A673 (cell line): ENCODE measurements at regions not wholly inside any gene's neighbourhood (a gene's known extent, or its start where the extent isn't known, plus 50 kb on each side); places are given as distances from the start of the nearest gene placed in this dataset.

Experiments
- BruUV-seq: library from RNA; stranded (reverse); fragments of 400-500 nt; replicated peaks from 2 replicates; lab custom pipeline; 2021; lab: Mats Ljungman, UMichigan
- CTCF ChIA-PET: fragments of 300-600 bp; sonication (Branson Sonifier 250); formaldehyde crosslinking; loops from one replicate; lab custom pipeline; 2022; ENCODE audit warnings: antibody characterized with exemption; lab: Charles Lee
- POLR2A ChIA-PET: fragments of 300-600 bp; sonication (Branson Sonifier 250); formaldehyde crosslinking; loops from one replicate; lab custom pipeline; 2022; ENCODE audit warnings: antibody characterized with exemption; ENCODE audit not compliant: low non-redundant PET; lab: Charles Lee
- DNase-seq: peaks from one replicate; pipeline ENCODE4 v3.0.0-alpha.2; 2015; ENCODE audit warnings: low spot score
- H3K27ac ChIP-seq: fragments of 200-600 bp; sonication (generic); 2 replicates; pipeline ENCODE4 v1.5.1; 2016; ENCODE audit warnings: mixed run types, low read depth, mild to moderate bottlenecking, mixed read lengths, antibody characterized with exemption, low read length; ENCODE audit not compliant: poor library complexity, severe bottlenecking
- H3K27me3 ChIP-seq: fragments of 200-600 bp; sonication (generic); replicated peaks from 2 replicates; pipeline ENCODE4 v1.6.1; 2017; ENCODE audit warnings: mixed run types, low read depth, mild to moderate bottlenecking, mixed read lengths, antibody characterized with exemption, low read length; ENCODE audit not compliant: insufficient read depth, poor library complexity
- H3K36me3 ChIP-seq: fragments of 200-600 bp; sonication (generic); 2 replicates; pipeline ENCODE4 v1.6.1; 2016; ENCODE audit warnings: mixed run types, mild to moderate bottlenecking, mixed read lengths, antibody characterized with exemption, low read length; ENCODE audit not compliant: insufficient read depth, poor library complexity, severe bottlenecking
- H3K4me1 ChIP-seq: fragments of 200-600 bp; sonication (generic); 2 replicates; pipeline ENCODE4 v1.6.1; 2017; ENCODE audit warnings: mixed run types, mild to moderate bottlenecking, mixed read lengths, antibody characterized with exemption, low read length; ENCODE audit not compliant: insufficient read depth, poor library complexity, severe bottlenecking
- H3K4me3 ChIP-seq: fragments of 200-600 bp; sonication (generic); 2 replicates; pipeline ENCODE4 v1.5.1; 2016; ENCODE audit warnings: low read depth, mixed run types, mild to moderate bottlenecking, mixed read lengths, low read length; ENCODE audit not compliant: poor library complexity, severe bottlenecking
- H3K9me3 ChIP-seq: fragments of 200-600 bp; sonication (generic); 2 replicates; pipeline ENCODE4 v1.6.1; 2016; ENCODE audit warnings: mixed run types, low read depth, mild to moderate bottlenecking, mixed read lengths, antibody characterized with exemption, low read length; ENCODE audit not compliant: poor library complexity, severe bottlenecking
- CTCF ChIP-seq: fragments of 300-800, 200-600 bp; sonication (generic); conservative IDR thresholded peaks from 2 replicates; pipeline ENCODE4 v1.5.1; 2017; ENCODE audit warnings: low read depth, mild to moderate bottlenecking, antibody characterized with exemption, low read length, moderate library complexity, mixed read lengths
- EZH2 ChIP-seq: fragments of 200-600 bp; sonication (generic); IDR thresholded peaks from 2 replicates; pipeline ENCODE4 v1.6.1; 2017; ENCODE audit warnings: borderline replicate concordance, low read depth, mild to moderate bottlenecking, mixed read lengths, antibody characterized with exemption, low read length; ENCODE audit not compliant: poor library complexity, severe bottlenecking
- intact Hi-C: fragments of 100-400 bp; cut with micrococcal nuclease; formaldehyde crosslinking; loops from one replicate; pipeline ENCODE4 v1.10.0; 2022; ENCODE audit not compliant: unreplicated experiment

GRCh38 chr4:71204056-71204455 lies 134.8 kb upstream of the SLC4A4 start:
- intact Hi-C loops, result no loop called here
- Histone ChIP-seq H3K27me3 (no peaks in the 10 kb centered on the region), H3K36me3 (no peaks in the 10 kb centered on the region), H3K27ac (no peak overlapping the region), H3K4me3 (no peak overlapping the region), H3K4me1 (no peaks in the 10 kb centered on the region), H3K9me3 (no peaks in the 10 kb centered on the region)
- no TSS peak for BruUV-seq
- TF ChIP-seq EZH2 (no peak), CTCF (no peak)
- ChIA-PET POLR2A (no interaction called here), CTCF (no interaction called here)
- DNase-seq, result no peak

- H3K27me3 ChIP-seq, result no peaks in the 10 kb centered on the region
Measured at GRCh38 chr4:71206763-71207162, 132.1 kb upstream of the SLC4A4 start.

GRCh38 chr4:71209161-71209560 lies 129.7 kb upstream of the SLC4A4 start:
- BruUV-seq, result no TSS peak
- no peak for DNase-seq
- Histone ChIP-seq H3K4me3 (no peak overlapping the region), H3K27me3 (no peaks in the 10 kb centered on the region), H3K36me3 (no peaks in the 10 kb centered on the region), H3K4me1 (no peaks in the 10 kb centered on the region), H3K27ac (no peak overlapping the region), H3K9me3 (no peaks in the 10 kb centered on the region)
- intact Hi-C loops, result no loop called here
- ChIA-PET POLR2A (no interaction called here), CTCF (no interaction called here)
- no peak for TF ChIP-seq EZH2
- TF ChIP-seq CTCF, result no peak

More at GRCh38 chr4:71206763-71207162, 132.1 kb upstream of the SLC4A4 start:
- no TSS peak for BruUV-seq
- no peak for DNase-seq
- Histone ChIP-seq H3K27ac (no peak overlapping the region), H3K36me3 (no peaks in the 10 kb centered on the region), H3K4me3 (no peak overlapping the region), H3K4me1 (no peaks in the 10 kb centered on the region), H3K9me3 (no peaks in the 10 kb centered on the region)
- TF ChIP-seq EZH2 (no peak), CTCF (no peak)
- intact Hi-C loops, result no loop called here
- CTCF ChIA-PET, result no interaction called here
- POLR2A ChIA-PET, result no interaction called here
